Astrocyte (in vitro differentiated cells and primary cell): ENCODE measurements at regions not wholly inside any gene's neighbourhood (a gene's known extent, or its start where the extent isn't known, plus 50 kb on each side); places are given as distances from the start of the nearest gene placed in this dataset.
A peak's percentile ranks its signal among the peaks of the same experiment; 100 is the strongest.
"Not testable (repeated sequence)": the region's sequence is repeated elsewhere in the genome, so short reads cannot be mapped to it uniquely, and the experiment has no call there.

Experiments used
- DNase-seq: peaks from one replicate; pipeline ENCODE4 v3.0.0-alpha.2; 2010; ENCODE audit warnings: low read depth
- FAIRE-seq: peaks from 2 replicates; lab custom pipeline; 2011; peaks lifted over from hg19 to GRCh38; lab: Jason Lieb, UNC
- H2AFZ ChIP-seq: 2 replicates; pipeline ENCODE4 v1.6.0; 2012; ENCODE audit warnings: low read depth, low read length, inconsistent platforms
- H3K27ac ChIP-seq: 2 replicates; pipeline ENCODE4 v1.5.1; 2011; ENCODE audit warnings: low read depth, low read length, inconsistent platforms
- H3K27me3 ChIP-seq: 2 replicates; pipeline ENCODE4 v1.6.0; 2011; ENCODE audit warnings: low read length, inconsistent platforms; ENCODE audit not compliant: insufficient read depth
- H3K36me3 ChIP-seq: 2 replicates; pipeline ENCODE4 v1.5.1; 2011; ENCODE audit warnings: low read length, inconsistent platforms; ENCODE audit not compliant: insufficient read depth
- H3K4me1 ChIP-seq: 2 replicates; pipeline ENCODE4 v1.5.1; 2011; ENCODE audit warnings: low read length, inconsistent platforms; ENCODE audit not compliant: insufficient read depth
- H3K4me2 ChIP-seq: 2 replicates; pipeline ENCODE4 v1.6.0; 2012; ENCODE audit warnings: low read length, inconsistent platforms
- H3K4me3 ChIP-seq: 2 replicates; pipeline ENCODE4 v1.5.1; 2011; ENCODE audit warnings: low read depth, mild to moderate bottlenecking, low read length, inconsistent platforms; ENCODE audit not compliant: insufficient read depth
- H3K79me2 ChIP-seq: 2 replicates; pipeline ENCODE4 v1.6.0; 2012; ENCODE audit warnings: mild to moderate bottlenecking, low read length, inconsistent platforms; ENCODE audit not compliant: insufficient read depth
- H3K9ac ChIP-seq: 2 replicates; pipeline ENCODE4 v1.6.0; 2012; ENCODE audit warnings: mild to moderate bottlenecking, low read length, inconsistent platforms
- H3K9me3 ChIP-seq: 2 replicates; pipeline ENCODE4 v1.5.1; 2012; ENCODE audit warnings: low read depth, mild to moderate bottlenecking, low read length, inconsistent platforms; ENCODE audit not compliant: insufficient read depth
- H4K20me1 ChIP-seq: 2 replicates; pipeline ENCODE4 v1.6.0; 2012; ENCODE audit warnings: low read length, inconsistent platforms; ENCODE audit not compliant: insufficient read depth
- H3K27ac Mint-ChIP-seq: one replicate; pipeline ENCODE4 v1.8.0; 2021; ENCODE audit warnings: mild to moderate bottlenecking, mixed read lengths; ENCODE audit not compliant: unreplicated experiment
- H3K27me3 Mint-ChIP-seq: one replicate; pipeline ENCODE4 v1.8.0; 2021; ENCODE audit warnings: low read depth, mixed read lengths; ENCODE audit not compliant: unreplicated experiment
- H3K36me3 Mint-ChIP-seq: one replicate; pipeline ENCODE4 v1.8.0; 2021; ENCODE audit warnings: low read depth, mixed read lengths; ENCODE audit not compliant: unreplicated experiment
- H3K4me1 Mint-ChIP-seq: one replicate; pipeline ENCODE4 v1.8.0; 2021; ENCODE audit warnings: low read depth, mixed read lengths; ENCODE audit not compliant: unreplicated experiment
- H3K4me3 Mint-ChIP-seq: one replicate; pipeline ENCODE4 v1.8.0; 2021; ENCODE audit warnings: mild to moderate bottlenecking, moderate library complexity, mixed read lengths; ENCODE audit not compliant: unreplicated experiment
- H3K9me3 Mint-ChIP-seq: one replicate; pipeline ENCODE4 v1.8.0; 2021; ENCODE audit warnings: mild to moderate bottlenecking, mixed read lengths; ENCODE audit not compliant: unreplicated experiment
- EZH2 ChIP-seq: IDR thresholded peaks from 2 replicates; pipeline ENCODE4 v1.6.1; 2012; ENCODE audit warnings: mild to moderate bottlenecking, low read length, inconsistent platforms; ENCODE audit not compliant: insufficient read depth
- TF ChIP-seq, protein P1 (sequence below): IDR thresholded peaks from 2 replicates; pipeline ENCODE4 v1.5.1; 2011; ENCODE audit warnings: low read depth, mild to moderate bottlenecking, inconsistent platforms, low read length, moderate library complexity; ENCODE audit not compliant: insufficient read depth

GRCh38 chr20:48120120-48120519 is 334.8 kb upstream of the SULF2 start:
- Mint-ChIP-seq H3K4me1 (peaks cover 8% of the 10 kb centered on the region), H3K27ac (peak overlapping the region; percentile 20), H3K4me3 (no peak overlapping the region), H3K27me3 (peaks cover 25% of the 10 kb centered on the region), H3K36me3 (no peaks in the 10 kb centered on the region), H3K9me3 (peaks cover 11% of the 10 kb centered on the region)
- H3K4me1 ChIP-seq = no peaks in the 10 kb centered on the region
- H3K4me3 ChIP-seq = no peak overlapping the region
- no peak overlapping the region for H3K4me2 ChIP-seq
- no peak for TF ChIP-seq EZH2
- TF ChIP-seq, protein P1, sequence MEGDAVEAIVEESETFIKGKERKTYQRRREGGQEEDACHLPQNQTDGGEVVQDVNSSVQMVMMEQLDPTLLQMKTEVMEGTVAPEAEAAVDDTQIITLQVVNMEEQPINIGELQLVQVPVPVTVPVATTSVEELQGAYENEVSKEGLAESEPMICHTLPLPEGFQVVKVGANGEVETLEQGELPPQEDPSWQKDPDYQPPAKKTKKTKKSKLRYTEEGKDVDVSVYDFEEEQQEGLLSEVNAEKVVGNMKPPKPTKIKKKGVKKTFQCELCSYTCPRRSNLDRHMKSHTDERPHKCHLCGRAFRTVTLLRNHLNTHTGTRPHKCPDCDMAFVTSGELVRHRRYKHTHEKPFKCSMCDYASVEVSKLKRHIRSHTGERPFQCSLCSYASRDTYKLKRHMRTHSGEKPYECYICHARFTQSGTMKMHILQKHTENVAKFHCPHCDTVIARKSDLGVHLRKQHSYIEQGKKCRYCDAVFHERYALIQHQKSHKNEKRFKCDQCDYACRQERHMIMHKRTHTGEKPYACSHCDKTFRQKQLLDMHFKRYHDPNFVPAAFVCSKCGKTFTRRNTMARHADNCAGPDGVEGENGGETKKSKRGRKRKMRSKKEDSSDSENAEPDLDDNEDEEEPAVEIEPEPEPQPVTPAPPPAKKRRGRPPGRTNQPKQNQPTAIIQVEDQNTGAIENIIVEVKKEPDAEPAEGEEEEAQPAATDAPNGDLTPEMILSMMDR = no peak
- no peaks in the 10 kb centered on the region for H3K36me3 ChIP-seq
- FAIRE-seq = no peak
- no peak overlapping the region for H2AFZ ChIP-seq
- H4K20me1 ChIP-seq = no peaks in the 10 kb centered on the region
- no peak overlapping the region for H3K27ac ChIP-seq
- no peaks in the 10 kb centered on the region for H3K9me3 ChIP-seq
- peaks cover 5% of the 10 kb centered on the region for H3K27me3 ChIP-seq
- H3K9ac ChIP-seq = no peak overlapping the region
- DNase-seq = no peak
- no peaks in the 10 kb centered on the region for H3K79me2 ChIP-seq

GRCh38 chr20:48119389-48119788 is 334.1 kb upstream of the SULF2 start:
- peaks cover 11% of the 10 kb centered on the region for H3K9me3 Mint-ChIP-seq
- not testable (repeated sequence) for H3K36me3 Mint-ChIP-seq, H2AFZ ChIP-seq, H3K4me3 Mint-ChIP-seq, H3K79me2 ChIP-seq, H3K4me3 ChIP-seq, DNase-seq, H3K27ac ChIP-seq, H3K27me3 ChIP-seq, H3K36me3 ChIP-seq, H4K20me1 ChIP-seq, H3K9me3 ChIP-seq, H3K9ac ChIP-seq, H3K4me2 ChIP-seq, FAIRE-seq, H3K27ac Mint-ChIP-seq, H3K4me1 ChIP-seq
- peaks cover 25% of the 10 kb centered on the region for H3K27me3 Mint-ChIP-seq
- H3K4me1 Mint-ChIP-seq = peaks cover 11% of the 10 kb centered on the region

- Histone ChIP-seq H2AFZ (no peak overlapping the region), H3K4me1 (no peaks in the 10 kb centered on the region), H3K4me2 (no peak overlapping the region), H3K27me3 (peaks cover 5% of the 10 kb centered on the region), H3K79me2 (no peaks in the 10 kb centered on the region), H3K4me3 (no peak overlapping the region), H3K36me3 (no peaks in the 10 kb centered on the region), H3K9ac (no peak overlapping the region), H3K9me3 (no peaks in the 10 kb centered on the region), H3K27ac (no peak overlapping the region), H4K20me1 (no peaks in the 10 kb centered on the region)
- Mint-ChIP-seq H3K36me3 (no peaks in the 10 kb centered on the region), H3K27me3 (peaks cover 9% of the 10 kb centered on the region), H3K27ac (no peak overlapping the region), H3K4me3 (no peak overlapping the region), H3K9me3 (peaks cover 1% of the 10 kb centered on the region), H3K4me1 (peaks cover 11% of the 10 kb centered on the region)
- TF ChIP-seq, protein P1 = no peak
- TF ChIP-seq EZH2 = no peak
- FAIRE-seq = no peak
- DNase-seq = peak; percentile 53
These were observed 330.2 kb upstream of the SULF2 start for GRCh38 chr20:48115502-48115901.
